Muscle layer of colon (tissue), 2 donors: ENCODE measurements at regions not wholly inside any gene's neighbourhood (a gene's known extent, or its start where the extent isn't known, plus 50 kb on each side); places are given as distances from the start of the nearest gene placed in this dataset.
"Not testable (repeated sequence)": the region's sequence is repeated elsewhere in the genome, so short reads cannot be mapped to it uniquely, and the experiment has no call there.

Experiments used
- H3K27ac ChIP-seq: one replicate; pipeline ENCODE4 v1.7.0; 2013; ENCODE audit warnings: low read depth, mild to moderate bottlenecking, low read length, moderate library complexity
- H3K27me3 ChIP-seq, 2 donors: one replicate each; pipeline ENCODE4 v1.7.0; 2013; ENCODE audit warnings: low read length in 2 of 2, mild to moderate bottlenecking in 2 of 2; ENCODE audit not compliant: insufficient read depth in 2 of 2, control insufficient read depth in 1 of 2
- H3K36me3 ChIP-seq: one replicate; pipeline ENCODE4 v1.7.0; 2013; ENCODE audit warnings: mild to moderate bottlenecking, low read length; ENCODE audit not compliant: insufficient read depth
- H3K4me1 ChIP-seq: one replicate; pipeline ENCODE4 v1.7.0; 2013; ENCODE audit warnings: mild to moderate bottlenecking, low read length; ENCODE audit not compliant: insufficient read depth
- H3K4me3 ChIP-seq, 2 donors: one replicate each; pipeline ENCODE4 v1.7.0; 2013; ENCODE audit warnings: low read length in 2 of 2, low read depth in 1 of 2, mild to moderate bottlenecking in 1 of 2, moderate library complexity in 1 of 2
- H3K9ac ChIP-seq: one replicate; pipeline ENCODE4 v1.7.0; 2013; ENCODE audit warnings: low read length
- H3K9me3 ChIP-seq: one replicate; pipeline ENCODE4 v1.7.0; 2013; ENCODE audit warnings: mild to moderate bottlenecking, low read length
- donor health status: abdominal sarcoma.
- donor health status: Adenocarcinoma of cecum.

DNA sequence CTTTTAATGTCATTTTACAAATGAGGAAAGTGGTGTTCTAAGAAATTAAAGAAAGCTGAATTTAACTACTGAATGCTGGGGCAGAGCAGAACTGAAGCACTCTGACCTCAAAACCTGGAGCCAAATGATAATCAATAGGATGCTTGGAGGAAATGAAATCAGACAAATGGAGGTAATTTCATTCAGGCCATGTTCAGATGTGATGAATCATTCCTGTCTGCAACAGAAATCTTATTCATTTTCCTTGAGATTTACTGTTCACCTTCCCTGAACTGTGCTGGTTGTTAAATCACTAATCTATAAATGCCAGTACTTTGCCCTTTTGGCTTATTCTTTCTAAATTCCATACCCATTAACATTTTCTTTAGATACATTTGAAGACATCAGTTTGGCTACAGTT is 85.6 kb upstream of the SNX7 start:
- H3K9me3 ChIP-seq = no peaks in the 10 kb centered on the region
- no peak overlapping the region for H3K9ac ChIP-seq
- no peak overlapping the region for H3K4me3 ChIP-seq
- H3K4me1 ChIP-seq = no peaks in the 10 kb centered on the region
- no peaks in the 10 kb centered on the region for H3K36me3 ChIP-seq
- no peak overlapping the region for H3K27ac ChIP-seq
- H3K27me3 ChIP-seq = no peaks in the 10 kb centered on the region

DNA sequence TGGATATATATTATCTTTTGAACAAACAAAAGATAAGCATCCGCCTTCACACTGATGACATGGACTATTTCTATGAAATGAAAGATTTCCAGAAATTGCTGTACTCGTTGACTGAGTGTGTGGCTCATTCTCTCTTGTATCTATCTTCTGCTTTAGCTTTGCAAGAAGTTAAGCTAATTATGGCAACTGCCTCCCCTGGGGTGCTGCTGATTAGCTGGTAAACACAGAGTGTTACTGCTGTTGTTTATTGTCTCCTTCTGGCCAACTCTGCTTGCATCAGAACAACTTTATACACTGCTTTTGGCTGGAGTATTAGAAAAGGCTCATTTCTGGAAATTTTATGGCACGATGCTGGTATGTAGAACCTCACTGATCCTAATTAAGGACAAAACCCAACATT is 95.6 kb upstream of the SNX7 start:
- Histone ChIP-seq H3K36me3 (no peaks in the 10 kb centered on the region), H3K4me3 (no peak overlapping the region), H3K4me1 (no peaks in the 10 kb centered on the region), H3K9ac (no peak overlapping the region), H3K27me3 (no peaks in the 10 kb centered on the region), H3K27ac (no peak overlapping the region), H3K9me3 (no peaks in the 10 kb centered on the region)

DNA sequence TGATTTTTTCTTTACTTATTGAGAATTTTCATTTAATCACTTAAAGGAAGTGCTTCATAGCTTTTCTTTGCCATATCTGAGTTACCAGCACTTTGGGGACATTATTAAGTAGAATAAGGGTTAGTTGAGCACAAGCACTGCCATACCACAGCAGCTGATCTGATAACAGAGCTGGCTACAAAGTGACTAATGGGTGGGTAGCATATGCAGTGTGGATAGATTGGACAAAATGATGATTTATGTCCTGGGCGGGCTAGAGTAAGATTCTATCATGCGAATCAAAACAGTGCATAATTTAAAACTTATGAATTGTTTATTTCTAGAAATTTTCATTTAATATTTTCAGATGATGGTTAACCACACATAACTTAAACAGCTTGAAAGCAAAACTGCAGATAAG is 102.2 kb upstream of the SNX7 start:
- H3K9ac ChIP-seq = no peak overlapping the region
- H3K9me3 ChIP-seq = no peaks in the 10 kb centered on the region
- no peak overlapping the region for H3K4me3 ChIP-seq
- H3K36me3 ChIP-seq = no peaks in the 10 kb centered on the region
- no peaks in the 10 kb centered on the region for H3K4me1 ChIP-seq
- H3K27me3 ChIP-seq = no peaks in the 10 kb centered on the region
- no peak overlapping the region for H3K27ac ChIP-seq

DNA sequence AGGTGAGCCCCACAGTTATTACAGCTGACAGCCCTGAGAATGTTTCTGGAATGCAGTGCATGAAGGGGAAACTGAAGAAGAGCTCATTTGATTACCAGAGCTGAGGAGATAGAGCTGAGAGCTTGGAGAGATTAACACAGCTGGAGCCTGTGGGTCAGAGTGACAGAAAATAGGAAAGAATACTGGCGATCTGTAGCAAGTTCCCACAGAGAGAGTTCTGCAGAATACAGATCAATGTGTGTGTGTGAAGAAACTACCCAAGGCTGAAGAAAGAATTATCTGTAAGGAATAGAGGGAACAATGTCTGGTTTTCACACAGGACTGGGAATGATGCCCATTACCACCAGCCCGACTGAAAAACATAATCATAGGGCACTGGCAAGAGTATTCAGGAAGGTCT is 103.6 kb upstream of the SNX7 start:
- Histone ChIP-seq H3K27me3 (no peaks in the 10 kb centered on the region), H3K9me3 (no peaks in the 10 kb centered on the region), H3K4me1 (no peaks in the 10 kb centered on the region), H3K27ac (no peak overlapping the region), H3K36me3 (no peaks in the 10 kb centered on the region), H3K9ac (no peak overlapping the region), H3K4me3 (no peak overlapping the region)

DNA sequence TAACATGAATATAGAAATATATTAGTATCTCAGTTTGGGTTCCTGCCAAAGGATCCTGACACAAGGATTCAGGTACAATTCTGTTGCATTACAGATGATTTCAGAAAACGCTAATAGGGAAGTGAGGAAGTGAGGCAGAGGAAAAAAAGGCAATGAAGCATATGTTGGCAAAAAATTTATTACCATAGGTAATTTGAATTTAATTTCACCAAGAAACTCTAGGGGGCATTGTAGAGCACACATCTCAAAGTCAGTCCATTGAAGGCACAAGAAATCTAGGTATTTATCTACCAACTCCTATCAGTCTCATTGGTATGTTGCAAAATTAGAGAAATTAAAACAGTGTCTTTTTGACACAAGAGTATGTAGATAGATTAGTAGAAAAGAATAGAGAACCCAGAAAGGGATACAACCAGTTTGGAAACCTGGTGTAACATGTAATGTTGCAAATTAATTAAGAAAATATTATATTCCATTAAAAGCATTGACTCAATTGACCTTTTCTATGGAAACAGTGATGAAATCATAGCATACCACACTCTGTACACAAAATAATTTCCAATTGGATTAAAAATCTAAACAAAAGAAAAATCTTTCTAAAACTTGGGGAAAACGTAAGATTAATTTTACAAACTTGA is 104.9 kb upstream of the SNX7 start:
- no peak overlapping the region for H3K4me3 ChIP-seq
- H3K4me1 ChIP-seq = no peaks in the 10 kb centered on the region
- no peak overlapping the region for H3K27ac ChIP-seq
- no peaks in the 10 kb centered on the region for H3K36me3 ChIP-seq
- no peaks in the 10 kb centered on the region for H3K27me3 ChIP-seq
- no peak overlapping the region for H3K9ac ChIP-seq
- no peaks in the 10 kb centered on the region for H3K9me3 ChIP-seq

DNA sequence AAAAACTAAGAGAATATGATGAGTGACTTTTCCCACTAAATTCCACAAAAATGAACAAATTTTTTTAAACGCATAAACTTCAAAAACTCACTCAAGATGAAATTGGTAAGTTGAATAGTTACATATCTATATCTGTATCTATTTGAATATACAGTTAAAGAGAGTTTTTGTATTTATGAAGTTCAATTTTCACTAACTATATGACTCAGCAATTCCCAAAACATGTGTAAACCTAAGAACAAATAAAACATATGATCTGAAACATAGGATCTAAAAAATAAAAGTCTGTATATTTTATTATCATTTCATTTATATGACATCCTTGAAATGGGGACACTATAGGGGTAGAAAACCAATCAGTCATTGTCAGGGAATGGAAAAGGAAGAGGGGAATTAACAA is 105.7 kb upstream of the SNX7 start:
- Histone ChIP-seq H3K27me3 (no peaks in the 10 kb centered on the region), H3K9me3 (no peaks in the 10 kb centered on the region), H3K4me1 (no peaks in the 10 kb centered on the region), H3K27ac (no peak overlapping the region), H3K9ac (no peak overlapping the region), H3K4me3 (no peak overlapping the region), H3K36me3 (no peaks in the 10 kb centered on the region)

DNA sequence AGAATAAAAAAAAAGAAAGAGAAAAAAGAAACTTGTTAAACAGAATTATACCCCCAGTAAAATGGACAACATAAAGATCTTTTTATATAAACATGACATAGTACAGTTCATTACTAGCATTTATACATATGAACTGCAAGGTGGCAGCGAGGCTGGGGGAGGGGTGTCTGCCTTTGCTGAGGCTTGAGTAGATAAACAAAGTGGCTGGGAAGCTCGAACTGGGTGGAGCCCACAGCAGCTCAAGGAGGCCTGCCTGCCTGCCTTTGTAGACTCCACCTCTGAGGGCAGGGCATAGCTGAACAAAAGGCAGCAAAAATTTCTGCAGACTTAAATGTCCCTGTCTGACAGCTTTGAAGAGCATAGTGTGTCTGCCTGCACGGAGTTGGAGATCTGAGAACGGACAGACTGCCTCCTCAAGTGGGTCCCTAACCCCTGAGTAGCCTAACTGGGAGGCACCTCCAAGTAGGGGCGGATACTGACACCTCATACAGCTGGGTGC is 108.9 kb upstream of the SNX7 start:
- not testable (repeated sequence) for H3K4me1 ChIP-seq, H3K36me3 ChIP-seq, H3K27ac ChIP-seq, H3K9me3 ChIP-seq, H3K4me3 ChIP-seq, H3K9ac ChIP-seq, H3K27me3 ChIP-seq

DNA sequence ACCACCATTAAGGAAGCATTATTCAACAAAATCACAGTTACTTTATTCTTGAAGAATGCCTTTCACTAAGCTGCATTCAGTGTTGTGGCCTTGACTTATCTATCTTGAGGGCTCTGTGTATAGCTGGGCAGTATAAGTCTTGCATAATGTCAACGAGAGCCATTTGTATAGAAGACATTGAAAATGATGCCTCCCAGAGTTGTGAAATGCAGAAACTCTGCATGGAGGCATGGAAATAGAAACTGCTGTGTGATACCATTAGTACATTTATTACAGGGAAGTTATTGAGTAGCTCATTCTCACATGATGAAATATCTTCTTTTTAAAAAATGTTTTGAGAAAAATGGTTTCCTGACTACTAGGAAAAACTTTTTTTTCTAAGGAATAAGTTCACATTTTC is 111.4 kb upstream of the SNX7 start:
- H3K9ac ChIP-seq = no peak overlapping the region

DNA sequence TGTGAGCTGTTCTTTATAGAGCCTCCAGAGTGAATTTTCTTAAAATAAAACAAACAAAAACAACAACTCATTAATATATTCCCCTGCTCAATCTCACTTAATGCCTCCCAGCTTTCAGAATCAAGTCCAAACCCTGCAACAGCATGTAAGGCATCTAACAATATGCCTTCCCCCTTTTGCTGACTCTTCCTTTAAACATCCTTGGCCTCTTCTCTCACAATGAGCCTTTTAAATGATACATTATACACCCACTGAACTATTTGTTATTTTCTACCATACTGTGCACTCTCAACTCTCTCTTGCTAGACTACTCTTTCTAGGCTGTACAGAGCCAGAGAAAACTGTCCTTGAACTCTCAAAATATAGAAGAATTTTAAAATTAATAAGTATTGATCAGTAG is 115.2 kb upstream of the SNX7 start:
- H3K9ac ChIP-seq = no peak overlapping the region
- no peaks in the 10 kb centered on the region for H3K9me3 ChIP-seq
- no peaks in the 10 kb centered on the region for H3K36me3 ChIP-seq
- no peak overlapping the region for H3K4me3 ChIP-seq
- H3K27me3 ChIP-seq = no peaks in the 10 kb centered on the region
- H3K27ac ChIP-seq = no peak overlapping the region
- no peaks in the 10 kb centered on the region for H3K4me1 ChIP-seq

More for the DNA sequence above, 111.4 kb upstream of the SNX7 start:
- Histone ChIP-seq H3K4me3 (no peak overlapping the region), H3K36me3 (no peaks in the 10 kb centered on the region), H3K9me3 (no peaks in the 10 kb centered on the region), H3K27me3 (no peaks in the 10 kb centered on the region), H3K4me1 (no peaks in the 10 kb centered on the region), H3K27ac (no peak overlapping the region)

DNA sequence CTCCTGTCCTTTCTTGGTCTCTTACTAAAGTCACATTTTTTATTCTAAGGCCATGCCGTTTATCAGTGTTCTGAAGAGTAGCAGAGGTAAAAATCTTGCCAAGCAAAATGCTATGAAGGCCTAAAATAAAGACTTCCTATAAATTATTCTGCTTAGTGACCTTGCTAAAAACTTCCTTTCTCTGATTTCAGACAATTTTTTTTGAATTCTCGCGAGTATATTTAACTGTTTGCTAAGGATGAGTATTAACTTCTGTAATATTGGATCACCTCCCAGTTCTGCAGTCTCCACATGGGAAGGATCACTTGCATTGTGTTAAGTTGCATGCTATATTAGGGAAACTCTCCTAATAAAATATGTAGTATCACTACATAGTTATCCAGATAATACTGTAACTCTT is 123.4 kb upstream of the SNX7 start:
- no peaks in the 10 kb centered on the region for H3K9me3 ChIP-seq
- no peaks in the 10 kb centered on the region for H3K4me1 ChIP-seq
- no peaks in the 10 kb centered on the region for H3K27me3 ChIP-seq
- H3K4me3 ChIP-seq = no peak overlapping the region
- H3K9ac ChIP-seq = no peak overlapping the region
- H3K27ac ChIP-seq = no peak overlapping the region
- H3K36me3 ChIP-seq = no peaks in the 10 kb centered on the region

DNA sequence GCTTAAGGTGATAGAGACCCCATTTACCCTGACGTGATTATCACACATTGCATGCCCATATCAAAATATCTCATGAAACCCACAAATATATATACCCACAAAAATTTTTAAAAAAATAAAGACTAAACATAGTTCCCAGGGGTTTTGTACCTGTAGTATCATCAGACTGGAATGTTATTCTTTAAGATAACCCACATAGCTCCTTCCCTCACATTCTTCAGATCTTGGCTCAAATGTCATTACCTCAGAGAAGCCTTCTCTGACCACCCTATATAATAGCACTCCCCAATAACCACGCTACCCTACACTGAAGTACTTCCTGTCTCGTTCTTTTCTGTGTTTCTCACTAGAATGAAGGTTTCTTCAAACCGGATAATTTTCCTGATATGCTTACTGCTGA is 138.3 kb upstream of the SNX7 start:
- Histone ChIP-seq H3K4me3 (no peak overlapping the region), H3K27ac (no peak overlapping the region), H3K27me3 (no peaks in the 10 kb centered on the region), H3K9me3 (no peaks in the 10 kb centered on the region), H3K36me3 (no peaks in the 10 kb centered on the region), H3K4me1 (no peaks in the 10 kb centered on the region), H3K9ac (no peak overlapping the region)

DNA sequence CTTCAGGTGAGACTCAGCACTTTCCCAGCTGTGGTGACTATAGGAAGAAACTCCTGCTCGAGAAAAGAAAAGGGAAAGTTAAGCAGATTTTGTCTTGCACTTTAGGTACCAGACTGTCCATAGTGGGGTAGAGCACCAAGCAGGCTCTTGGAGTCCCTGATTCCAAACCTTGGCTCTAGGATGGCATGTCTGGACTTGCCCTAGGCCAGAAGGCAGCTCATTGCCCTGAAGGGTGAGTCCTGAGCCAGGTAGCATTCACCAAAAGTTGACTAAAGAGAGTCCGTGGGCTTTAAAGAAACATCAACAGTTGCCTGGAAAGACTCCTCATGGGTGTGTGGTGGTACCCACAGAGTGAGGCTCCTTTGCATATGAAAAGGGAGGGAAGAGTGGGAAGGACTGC is 145.2 kb upstream of the SNX7 start:
- Histone ChIP-seq H3K36me3 (no peaks in the 10 kb centered on the region), H3K4me1 (no peaks in the 10 kb centered on the region), H3K9me3 (no peaks in the 10 kb centered on the region), H3K4me3 (no peak overlapping the region), H3K27ac (no peak overlapping the region), H3K9ac (no peak overlapping the region), H3K27me3 (no peaks in the 10 kb centered on the region)
